NCI-H2107 treated with DMSO at 0.1 percent for 48 hours (cell line): ENCODE measurements at regions not wholly inside any gene's neighbourhood (a gene's known extent, or its start where the extent isn't known, plus 50 kb on each side); places are given as distances from the start of the nearest gene placed in this dataset.

Source experiments
- DNase-seq: peaks from one replicate; lab custom pipeline; 2025; ENCODE audit not compliant: unreplicated experiment; lab: John Stamatoyannopoulos, UW

DNA sequence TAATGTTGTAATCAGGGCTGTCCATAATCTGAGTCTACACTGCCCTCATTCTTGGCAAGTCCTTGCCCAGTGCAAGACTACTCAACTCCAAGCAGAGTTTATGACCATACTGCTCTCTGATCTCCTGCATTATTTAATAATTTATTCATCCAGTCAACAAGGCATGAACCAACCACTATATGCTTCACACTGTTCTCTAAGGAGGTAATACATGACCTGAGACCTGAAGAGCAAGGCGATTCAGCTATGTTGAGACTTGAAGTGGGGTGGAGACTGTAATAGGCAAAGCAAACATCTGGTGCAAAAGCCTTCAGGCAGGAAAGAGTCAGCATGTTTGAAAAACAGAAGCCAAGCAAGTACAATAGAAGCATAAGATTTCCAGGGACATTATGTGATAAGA, 1362.8 kb downstream of the ROBO2 start:
- DNase-seq = no peak

DNA sequence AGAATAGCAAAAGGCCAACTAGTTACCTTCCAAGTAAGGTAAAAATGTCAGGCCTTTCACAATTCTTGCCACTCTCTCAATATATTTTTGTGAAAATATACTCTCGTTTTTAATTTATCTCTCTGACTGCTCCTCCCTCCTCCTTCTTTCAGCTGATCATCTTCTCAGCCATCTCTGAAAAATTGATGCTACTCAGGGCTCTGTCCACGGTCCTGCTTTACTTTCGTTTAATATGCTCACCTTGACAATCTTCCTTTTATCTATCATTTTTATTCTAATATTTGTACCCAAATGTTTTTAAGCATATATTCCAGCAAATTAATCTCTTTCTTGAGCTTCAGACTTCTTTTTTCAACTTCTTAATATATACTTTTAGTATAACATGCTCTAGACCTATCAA, 1362.1 kb downstream of the ROBO1 start:
- no peak for DNase-seq

DNA sequence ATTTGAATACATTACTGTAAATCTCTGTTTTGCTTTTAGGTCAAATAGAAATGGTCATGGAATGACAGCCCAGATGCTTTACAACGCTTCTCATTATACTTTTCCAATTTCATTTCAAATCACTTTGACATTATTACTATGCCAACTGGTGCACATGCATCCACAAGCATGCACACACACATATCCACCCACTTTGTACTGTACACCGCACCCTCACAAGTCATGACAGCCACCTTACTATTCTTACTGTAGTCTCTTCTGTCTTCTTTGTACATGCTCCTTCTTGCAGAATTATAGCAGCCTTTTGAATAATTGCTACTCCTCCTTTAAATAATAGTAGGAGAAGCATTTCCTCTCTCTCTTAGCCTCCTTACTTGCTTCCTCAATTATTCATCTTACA, 1361.4 kb downstream of the ROBO1 start:
- no peak for DNase-seq

DNA sequence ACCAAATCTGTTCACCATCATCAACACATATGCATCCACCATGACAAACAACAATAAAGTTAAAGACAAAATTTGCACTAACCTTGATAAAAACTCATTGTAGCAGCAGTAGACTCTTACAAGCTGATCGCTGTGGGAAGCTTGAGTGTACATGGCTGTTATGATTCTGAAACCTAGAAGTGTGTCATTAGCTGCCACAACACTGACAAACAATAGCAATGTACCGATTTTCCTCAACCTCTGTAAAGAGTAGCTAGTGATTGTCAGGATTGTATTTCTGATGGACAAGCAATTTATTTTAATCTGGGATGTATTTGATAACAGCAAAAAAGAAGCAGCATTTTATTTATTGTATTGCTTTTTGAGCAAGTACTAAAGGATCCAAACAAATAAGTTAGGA, 1357.7 kb downstream of the ROBO1 start:
- DNase-seq = no peak

DNA sequence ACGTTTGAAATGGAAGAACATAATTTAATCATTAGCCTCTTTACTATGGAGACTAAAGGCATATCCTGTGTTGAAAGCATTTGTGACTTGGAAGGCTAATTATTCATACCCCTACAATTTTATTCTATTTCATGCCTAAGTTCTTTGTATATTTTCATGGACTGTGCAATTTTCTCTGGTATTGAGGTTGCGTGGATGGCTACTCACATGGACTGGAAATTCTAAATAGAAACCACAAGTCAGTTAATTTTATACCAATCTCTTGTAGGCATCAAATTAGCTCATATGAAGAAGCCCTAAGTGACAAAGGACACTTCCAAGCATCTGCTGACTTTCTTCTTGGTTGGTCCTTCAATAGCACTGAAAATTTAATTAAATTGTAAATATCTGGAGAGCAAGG, 1353.5 kb downstream of the ROBO1 start:
- peak; percentile 40 for DNase-seq

DNA sequence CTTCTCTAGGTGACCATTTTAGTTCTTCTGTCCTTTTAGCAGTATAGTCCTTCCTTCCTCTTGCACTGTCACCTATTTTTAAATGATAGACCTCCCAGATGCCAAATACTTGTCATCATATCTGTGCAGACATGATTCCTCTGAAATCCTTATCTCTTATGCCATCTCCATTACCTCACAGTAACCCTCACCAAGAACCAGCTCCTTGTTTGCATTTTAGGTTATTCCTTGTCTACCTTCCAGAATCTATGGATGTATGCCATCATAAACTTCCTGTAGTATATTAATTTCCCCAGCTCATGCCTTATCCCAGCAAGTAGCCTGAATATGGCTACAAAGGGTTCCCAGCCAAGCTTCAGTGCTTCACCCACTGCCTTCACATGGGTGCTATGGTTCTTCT, 1347.2 kb downstream of the ROBO1 start:
- DNase-seq = no peak

DNA sequence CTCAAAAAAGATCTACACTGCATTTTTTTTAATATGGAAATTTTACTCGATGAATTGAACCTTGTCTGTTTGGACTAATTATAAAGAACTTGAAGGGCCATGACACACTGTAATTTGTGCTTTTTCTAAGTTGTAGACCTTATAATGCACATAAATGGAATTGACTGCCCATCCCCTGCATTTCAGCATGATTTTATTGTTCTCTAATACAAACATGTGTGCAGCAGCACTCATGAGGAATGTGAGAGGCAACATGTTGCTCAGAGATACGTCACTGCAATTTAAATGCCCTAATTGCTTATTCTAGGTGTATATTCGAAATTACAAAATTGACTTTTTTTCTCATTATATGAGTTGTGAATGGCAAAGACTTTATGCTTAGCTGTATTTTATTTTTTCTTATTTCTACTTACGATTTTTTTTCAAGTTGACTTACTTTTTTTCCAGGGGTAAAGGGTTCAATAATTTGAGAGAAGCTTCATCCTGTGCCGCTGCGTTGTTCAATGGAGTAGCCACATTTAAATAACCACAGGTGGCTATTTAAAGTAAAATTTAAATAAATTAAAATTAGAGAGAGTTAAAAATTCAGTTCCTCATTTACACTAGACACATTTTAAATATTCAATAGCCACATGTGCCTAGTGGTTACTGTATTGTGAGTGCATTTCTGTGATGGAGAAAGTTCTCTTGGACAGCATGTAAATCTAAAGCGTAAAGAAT, 1346.4 kb downstream of the ROBO1 start:
- no peak for DNase-seq

DNA sequence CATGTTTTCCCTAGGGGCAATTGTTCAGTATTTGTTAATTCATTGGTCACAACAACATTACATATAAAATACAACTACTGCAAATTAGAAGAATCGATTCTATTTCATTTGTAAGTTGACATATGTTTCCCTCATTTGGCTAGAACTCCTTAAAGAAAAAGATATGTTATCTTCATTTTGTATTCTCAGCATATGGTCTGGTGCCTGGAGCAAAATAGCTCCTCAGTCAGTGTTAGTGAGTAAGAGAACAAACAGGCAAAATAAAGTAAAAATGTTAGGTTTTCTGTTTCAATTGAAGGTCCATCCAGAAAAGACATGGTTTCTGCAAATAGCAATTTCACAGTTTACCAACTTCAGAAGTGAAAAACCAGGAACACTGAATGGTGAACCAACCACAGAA, 1343.1 kb downstream of the ROBO1 start:
- DNase-seq = no peak

DNA sequence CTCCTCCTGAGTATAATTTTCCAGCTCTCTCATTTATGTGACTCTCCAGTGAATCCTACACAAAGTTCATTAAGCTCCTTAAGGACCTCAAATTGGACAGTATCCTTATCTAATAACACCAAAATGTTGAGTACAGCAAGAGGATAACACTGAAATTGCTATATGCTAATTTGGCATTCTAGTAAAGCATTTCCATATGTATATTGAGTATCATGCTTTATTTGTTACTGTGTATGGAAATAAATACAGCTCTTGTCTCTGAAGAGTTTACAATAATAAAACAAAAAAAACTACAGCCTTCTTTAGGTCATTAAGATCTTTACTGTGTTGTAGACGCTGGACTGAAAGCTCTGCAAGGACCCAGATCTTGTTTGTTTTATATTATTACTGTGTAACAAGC, 1341.3 kb downstream of the ROBO1 start:
- DNase-seq = no peak

DNA sequence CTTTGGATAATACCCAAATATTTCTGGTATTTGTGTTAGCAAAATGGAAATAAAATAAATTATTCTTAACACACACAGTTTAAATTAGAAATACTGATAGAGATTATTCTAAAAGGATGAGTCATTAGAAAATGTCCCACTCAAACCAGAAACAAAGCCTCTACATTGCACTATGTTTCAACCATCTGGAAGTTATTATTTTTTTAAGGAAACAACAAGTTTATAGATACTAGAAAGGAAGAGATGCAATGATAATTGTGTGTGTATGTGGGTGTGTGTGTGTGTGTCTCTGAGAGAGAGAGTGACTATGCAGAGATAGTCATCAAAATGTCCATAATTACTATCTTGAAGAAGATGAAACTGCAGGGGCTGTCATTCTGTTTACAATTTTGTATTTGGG, 1340.5 kb downstream of the ROBO1 start:
- no peak for DNase-seq

DNA sequence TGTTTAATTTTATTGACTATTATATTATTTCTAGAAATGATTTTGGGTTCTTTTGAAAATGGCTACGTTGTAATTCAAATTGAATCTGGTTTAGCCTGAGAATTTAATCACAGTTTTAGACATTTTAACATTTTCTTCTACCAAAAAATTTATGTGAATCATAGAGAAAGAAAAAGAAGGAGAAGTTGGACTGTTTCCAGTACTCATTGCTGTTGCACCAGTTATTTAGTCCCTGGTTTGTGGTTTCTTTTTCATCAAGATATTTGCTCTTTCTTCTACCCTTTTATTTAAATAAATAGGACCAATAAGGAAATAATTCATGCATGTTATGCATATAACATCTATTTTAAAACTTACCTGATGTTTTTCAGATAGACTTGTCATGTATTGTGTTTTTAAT, 1337.1 kb downstream of the ROBO1 start:
- DNase-seq = no peak

DNA sequence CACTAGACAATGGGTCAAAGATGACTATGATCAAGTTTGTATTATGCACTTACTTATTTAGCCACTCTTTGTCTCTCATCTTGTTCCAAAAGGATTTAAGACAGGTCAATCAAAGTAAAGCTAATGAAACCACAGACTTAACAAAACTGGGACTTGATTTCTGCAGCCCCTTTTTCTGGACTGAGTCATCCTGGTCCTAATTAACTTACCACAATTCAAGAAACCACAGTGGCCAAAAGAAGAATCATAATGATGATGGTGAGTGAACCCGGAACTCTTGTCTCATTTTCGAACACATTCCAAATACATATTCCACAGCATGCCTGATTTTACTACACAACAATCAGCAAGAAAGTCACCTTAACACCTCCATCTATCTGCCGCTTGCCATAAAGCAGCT, 1333.0 kb downstream of the ROBO1 start:
- DNase-seq = no peak

DNA sequence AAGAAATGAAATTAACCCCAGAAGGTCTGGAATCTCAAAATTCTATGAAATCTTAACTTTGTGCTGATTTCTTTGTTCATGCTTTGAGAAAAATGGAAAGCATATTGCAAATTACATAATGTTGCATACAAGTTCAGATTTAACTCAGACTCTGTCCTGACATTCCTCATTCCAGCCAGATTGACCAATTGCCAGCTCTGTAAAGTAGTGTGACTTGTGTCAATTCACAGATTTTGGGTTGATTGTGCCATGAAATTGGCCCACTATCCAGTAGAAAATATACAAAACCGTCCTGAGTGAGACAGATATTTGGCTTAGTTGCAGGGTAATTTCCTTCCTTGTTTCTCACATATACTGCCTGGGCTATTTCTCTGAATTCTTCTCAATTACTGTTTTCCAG, 1312.6 kb downstream of the ROBO1 start:
- DNase-seq = no peak

DNA sequence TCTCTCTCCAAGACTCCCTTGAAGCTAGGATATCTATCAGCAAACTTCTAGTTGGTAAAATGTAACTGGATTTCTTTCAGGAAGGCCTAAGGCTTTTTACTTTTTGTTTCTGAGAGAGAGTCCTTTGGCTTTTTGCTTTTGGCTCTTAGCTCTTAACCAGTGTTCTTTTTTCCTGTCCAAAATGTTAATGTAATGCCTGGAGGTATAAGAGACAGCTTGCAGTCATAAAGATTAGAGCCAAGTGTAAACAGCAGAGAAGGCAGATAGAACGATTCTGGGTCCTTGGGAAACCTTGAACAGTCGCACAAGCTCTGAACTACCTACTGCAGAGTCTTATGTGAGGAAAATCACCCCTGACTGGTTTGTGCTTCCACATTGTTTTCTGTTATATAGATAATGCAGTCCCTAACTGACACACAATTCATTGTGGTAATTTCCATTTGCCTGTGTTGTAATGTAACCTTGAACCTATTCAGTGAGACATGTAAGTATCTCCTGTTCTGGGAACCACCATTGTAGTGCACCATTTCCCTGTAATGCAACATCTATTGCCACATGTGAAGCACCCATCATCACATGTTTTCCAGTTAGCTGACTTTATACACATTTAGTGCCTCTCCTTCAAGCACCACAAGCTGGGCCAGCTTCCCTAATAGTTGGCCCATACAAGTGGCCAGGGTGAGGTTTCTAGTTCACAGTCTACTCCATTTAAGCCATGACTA, 1311.9 kb downstream of the ROBO1 start:
- DNase-seq = no peak

DNA sequence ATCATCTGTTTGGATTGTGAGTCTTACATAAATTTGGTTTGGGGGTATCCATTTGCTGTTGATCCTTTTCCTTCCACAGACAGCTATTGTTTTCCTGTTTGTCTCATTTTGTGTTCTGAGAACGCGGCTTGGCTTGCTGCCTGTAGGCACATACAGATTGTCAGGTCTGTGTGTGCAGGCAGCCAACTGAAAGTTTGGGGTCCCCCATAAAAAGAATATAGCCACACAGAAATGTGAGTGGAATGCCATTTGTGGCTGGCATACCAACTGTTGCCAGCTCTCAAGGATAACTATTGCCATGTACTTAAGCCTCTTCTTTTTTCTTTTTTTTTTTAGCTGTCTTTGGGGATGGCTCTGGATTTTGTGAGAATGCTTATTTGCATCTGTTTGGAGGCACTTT, 1308.0 kb downstream of the ROBO1 start:
- DNase-seq = no peak

DNA sequence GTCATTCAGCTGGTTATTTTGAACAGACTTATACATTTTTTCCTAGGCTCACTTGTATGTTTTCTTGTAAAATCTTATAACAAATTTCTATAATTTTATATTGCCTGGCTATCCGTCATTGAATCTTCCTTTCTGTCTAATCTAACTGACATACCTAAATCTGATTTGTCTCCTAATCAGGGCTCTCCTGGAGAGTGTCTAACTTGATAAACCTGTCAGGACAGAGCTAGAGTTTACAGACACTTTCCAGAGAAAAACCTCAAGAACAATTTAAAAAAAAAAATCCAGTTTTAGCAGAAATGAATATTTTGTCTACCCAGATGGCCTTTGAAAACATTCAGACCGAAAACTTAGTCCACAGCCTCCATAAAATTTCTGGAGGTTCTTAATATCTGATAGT, 1305.8 kb downstream of the ROBO1 start:
- DNase-seq = no peak

DNA sequence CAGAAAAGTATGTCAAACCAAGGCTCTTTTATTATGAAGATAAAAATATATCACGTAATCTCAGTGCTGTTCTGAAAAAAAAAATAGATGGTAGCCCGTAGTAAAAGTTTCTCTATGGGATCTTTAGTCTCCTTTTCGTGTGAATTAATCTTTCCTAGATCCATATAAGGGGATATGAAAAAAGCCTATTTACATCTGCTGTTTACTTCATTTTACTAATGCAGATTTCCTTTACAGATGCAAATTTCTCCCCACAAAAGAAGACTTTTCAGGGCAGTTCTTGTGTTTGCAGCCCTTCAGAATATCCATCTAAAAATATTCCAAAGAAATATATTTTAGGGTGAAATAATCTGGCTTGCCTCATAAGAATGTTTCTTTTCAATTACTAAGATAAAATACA, 1291.7 kb downstream of the ROBO1 start:
- DNase-seq = no peak

DNA sequence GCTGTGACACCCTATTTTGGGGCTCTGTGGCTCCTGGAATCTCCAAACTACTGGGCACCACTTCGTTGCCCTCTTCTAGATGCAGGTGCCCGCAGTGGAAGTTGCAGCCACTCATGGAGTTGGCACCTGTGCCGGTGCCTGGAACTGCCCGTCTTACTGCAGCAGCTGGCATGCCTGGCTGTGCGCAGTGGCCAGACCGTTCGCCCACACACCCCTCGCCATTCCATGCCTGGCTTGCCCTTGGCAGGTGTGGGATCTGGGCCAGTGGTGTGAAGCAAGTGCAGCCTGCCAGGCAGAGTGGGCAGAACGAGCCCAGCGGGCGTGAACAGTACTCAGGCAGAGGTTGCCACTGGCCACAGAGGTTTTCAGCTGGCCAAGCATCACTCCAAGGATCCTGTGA, 1286.7 kb downstream of the ROBO1 start:
- DNase-seq = no peak

DNA sequence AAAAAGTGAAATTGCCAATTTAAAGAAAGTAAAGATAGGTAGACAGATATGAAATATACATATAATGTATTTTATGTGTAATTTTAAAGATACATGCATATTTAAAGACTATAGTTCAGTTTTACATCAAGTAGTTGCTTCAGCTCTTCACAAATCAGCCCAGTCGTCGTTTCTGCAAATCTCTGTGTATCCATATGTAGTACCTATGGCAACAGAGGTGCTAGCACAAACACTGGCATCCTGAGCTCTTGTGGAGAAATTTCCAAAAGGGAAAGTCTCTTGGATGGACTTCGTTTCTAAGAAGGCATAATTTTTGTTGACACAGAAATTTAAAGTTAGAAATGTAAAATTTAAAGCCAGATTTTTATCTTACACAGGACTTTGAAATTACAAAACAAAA, 1284.7 kb downstream of the ROBO1 start:
- DNase-seq = no peak

DNA sequence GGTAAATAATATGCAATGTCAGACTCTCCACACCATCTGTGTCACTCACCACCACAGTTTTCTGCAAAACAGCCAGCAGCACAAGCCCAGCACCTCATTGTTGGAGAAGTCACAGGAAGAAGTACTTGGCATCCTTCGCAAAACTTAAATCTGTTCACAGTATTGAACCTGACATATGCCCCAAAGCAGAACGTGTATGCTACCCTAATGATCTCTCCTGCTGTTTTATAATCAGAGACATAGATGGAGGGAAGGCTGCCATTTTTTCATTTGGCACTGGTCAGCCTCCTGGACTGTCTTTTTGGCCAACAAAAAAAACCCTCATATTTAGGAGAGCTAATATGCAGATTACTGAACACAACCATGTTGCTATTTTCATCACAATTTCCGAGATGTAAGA, 1272.9 kb downstream of the ROBO1 start:
- DNase-seq = no peak

DNA sequence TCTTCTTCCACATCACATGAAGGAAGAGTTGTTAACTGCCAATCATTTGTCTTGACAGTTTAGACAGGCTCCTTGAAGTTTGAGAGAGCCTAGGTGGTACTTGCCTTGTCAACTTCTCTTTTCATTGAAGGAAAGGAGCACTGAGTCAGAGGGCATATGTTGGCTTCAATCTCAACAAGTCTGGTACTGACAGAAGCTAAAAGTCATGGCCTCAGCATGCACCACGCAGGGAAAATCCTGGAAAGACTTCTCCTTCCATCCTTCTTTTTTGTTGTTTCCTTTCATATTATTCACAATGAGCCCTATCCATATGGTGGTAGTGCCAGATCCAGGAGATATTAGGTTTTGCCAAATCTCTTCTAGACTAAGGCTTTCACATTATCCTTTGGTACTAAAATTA, 1272.5 kb downstream of the ROBO1 start:
- DNase-seq = no peak

DNA sequence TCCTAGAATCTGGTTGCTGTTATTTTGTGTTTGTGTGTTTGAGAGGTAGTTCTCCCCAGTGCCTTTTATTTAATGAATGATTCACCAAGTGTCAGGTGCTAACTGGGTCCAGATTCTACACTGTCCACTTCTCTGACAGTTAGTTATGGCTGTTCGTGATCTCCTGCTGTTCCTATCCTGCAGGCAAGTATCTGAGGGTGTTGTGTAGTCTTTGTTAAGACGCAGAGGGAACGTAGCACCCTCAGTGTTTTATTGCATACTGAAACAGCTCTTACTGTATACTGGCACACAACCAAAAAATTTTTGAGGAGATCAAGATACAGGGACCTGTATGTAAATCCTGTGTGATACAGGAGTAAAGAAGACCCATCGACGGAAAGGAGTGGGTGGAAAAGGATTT, 1271.3 kb downstream of the ROBO1 start:
- DNase-seq = peak; percentile 40

DNA sequence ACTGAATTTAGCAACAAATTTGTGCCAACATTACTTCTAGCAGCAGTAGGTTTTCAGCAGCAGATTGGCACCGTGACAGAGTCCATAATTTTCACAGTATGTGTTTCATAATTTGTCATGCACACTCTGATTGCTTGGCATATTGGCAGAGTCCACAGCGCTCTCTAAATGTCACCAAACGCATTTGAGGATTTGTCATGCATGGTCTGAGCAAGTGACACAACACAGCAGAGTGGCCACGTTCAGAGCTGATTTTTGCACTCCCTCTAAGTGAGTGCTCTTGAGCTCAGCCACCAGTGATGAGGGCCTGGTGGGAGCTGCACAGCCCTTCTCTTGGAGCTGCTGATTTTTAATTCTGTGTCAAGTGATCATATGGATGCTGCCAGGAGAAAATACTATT, 1270.8 kb downstream of the ROBO1 start:
- peak; percentile 69 for DNase-seq
